Mesodermal cell (in vitro differentiated cells): ENCODE measurements at regions not wholly inside any gene's neighbourhood (a gene's known extent, or its start where the extent isn't known, plus 50 kb on each side); places are given as distances from the start of the nearest gene placed in this dataset.
"Not testable (repeated sequence)": the region's sequence is repeated elsewhere in the genome, so short reads cannot be mapped to it uniquely, and the experiment has no call there.

Experiments used
- H3K27ac ChIP-seq: 2 replicates; pipeline ENCODE4 v1.7.0; 2013; ENCODE audit warnings: mild to moderate bottlenecking, low read depth, low read length, moderate library complexity; ENCODE audit not compliant: severe bottlenecking
- H3K36me3 ChIP-seq: 2 replicates; pipeline ENCODE4 v1.7.1; 2013; ENCODE audit warnings: mild to moderate bottlenecking, low read length, moderate library complexity; ENCODE audit not compliant: control insufficient read depth, insufficient read depth
- H3K4me1 ChIP-seq: one replicate; pipeline ENCODE4 v1.7.1; 2013; ENCODE audit warnings: mild to moderate bottlenecking, low read length; ENCODE audit not compliant: insufficient read depth, control insufficient read depth, poor library complexity, severe bottlenecking
- H3K4me3 ChIP-seq: 2 replicates; pipeline ENCODE4 v1.7.0; 2013; ENCODE audit warnings: low read length, control low read depth, mild to moderate bottlenecking; ENCODE audit not compliant: insufficient read depth, poor library complexity, severe bottlenecking; ENCODE audit errors: extremely low read depth
- H3K9me3 ChIP-seq: 2 replicates; pipeline ENCODE4 v1.7.1; 2013; ENCODE audit warnings: mild to moderate bottlenecking, low read length, moderate library complexity; ENCODE audit not compliant: control insufficient read depth
- WGBS, 2 experiments: methylation state at CpG; one replicate each; pipeline ENCODE4 v1.1.5; 2013; ENCODE audit warnings: missing lambda C conversion rate in 2 of 2; ENCODE audit not compliant: insufficient coverage in 2 of 2; 5-methylcytosine and 5-hydroxymethylcytosine counted together

DNA sequence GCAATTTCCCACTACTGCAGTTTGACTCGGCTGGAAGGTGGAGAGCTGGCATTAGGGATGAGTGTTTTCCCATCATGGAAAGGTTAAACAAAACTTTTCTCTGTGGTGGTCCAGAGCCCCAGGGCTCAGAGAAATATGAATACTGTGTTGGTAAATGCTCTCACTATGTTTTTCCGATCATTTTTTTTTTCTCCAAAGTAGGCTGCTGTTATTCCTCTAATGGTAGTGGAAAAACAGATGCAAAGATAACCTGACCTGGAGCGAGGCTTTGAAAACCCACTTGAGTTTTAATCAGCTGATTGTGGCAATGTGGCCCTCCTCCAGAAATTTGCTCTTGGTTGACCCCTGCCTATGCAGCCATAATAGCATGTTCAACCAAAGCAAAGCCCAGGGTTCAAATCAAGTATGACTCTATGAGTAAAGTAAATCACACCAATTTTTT, 320.8 kb upstream of the CTNNB1 start:
- peak overlapping the region; percentile 19 for H3K27ac ChIP-seq
- peaks cover 5% of the 10 kb centered on the region for H3K4me1 ChIP-seq
- H3K36me3 ChIP-seq, result no peaks in the 10 kb centered on the region
- no peak overlapping the region for H3K4me3 ChIP-seq
- WGBS, 2 experiments, result 88 to 90% methylated on average over 1 to 2 of the region's 3 CpGs
- H3K9me3 ChIP-seq, result no peaks in the 10 kb centered on the region

DNA sequence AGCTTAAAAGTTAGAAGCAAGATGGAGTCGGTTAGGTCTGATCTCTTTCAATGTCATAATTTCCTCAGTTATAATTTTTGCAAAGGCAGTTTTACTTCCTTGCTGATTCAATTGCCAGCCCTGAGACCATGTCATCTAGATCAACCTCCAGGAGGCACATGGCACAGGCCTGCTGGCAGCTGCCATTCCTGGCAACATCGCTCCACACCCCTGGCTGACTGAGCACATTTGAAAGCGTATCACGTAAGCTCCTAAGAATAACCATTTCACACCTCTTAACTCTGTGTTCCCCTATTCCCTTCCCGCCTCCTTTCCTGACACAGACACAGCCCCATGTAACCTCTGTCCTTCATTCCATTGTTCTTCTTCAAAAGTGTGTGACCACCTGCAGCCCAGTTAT, 313.9 kb upstream of the CTNNB1 start:
- Histone ChIP-seq H3K27ac (no peak overlapping the region), H3K4me3 (no peak overlapping the region), H3K36me3 (no peaks in the 10 kb centered on the region), H3K9me3 (no peaks in the 10 kb centered on the region), H3K4me1 (peaks cover 6% of the 10 kb centered on the region)
- 90 to 97% methylated on average over 4 to 5 of the region's 5 CpGs for WGBS, 2 experiments

- no peaks in the 10 kb centered on the region for H3K36me3 ChIP-seq
- 93% methylated on average over 5 to 8 of the region's 8 CpGs for WGBS, 2 experiments
- H3K27ac ChIP-seq, result no peak overlapping the region
- H3K9me3 ChIP-seq, result no peaks in the 10 kb centered on the region
- no peak overlapping the region for H3K4me3 ChIP-seq
- peaks cover 6% of the 10 kb centered on the region for H3K4me1 ChIP-seq
These were observed 312.5 kb upstream of the CTNNB1 start for GRCh38 chr3:40886660-40887425.

- no peaks in the 10 kb centered on the region for H3K36me3 ChIP-seq
- no peaks in the 10 kb centered on the region for H3K9me3 ChIP-seq
- H3K4me1 ChIP-seq, result peaks cover 6% of the 10 kb centered on the region
- no peak overlapping the region for H3K27ac ChIP-seq
- WGBS, 2 experiments, result 93% methylated on average over 2 of the region's 3 CpGs; no CpG with 5 or more reads in 1 of the 2 experiments
- no peak overlapping the region for H3K4me3 ChIP-seq
These were observed 308.1 kb upstream of the CTNNB1 start for GRCh38 chr3:40891186-40891585.

DNA sequence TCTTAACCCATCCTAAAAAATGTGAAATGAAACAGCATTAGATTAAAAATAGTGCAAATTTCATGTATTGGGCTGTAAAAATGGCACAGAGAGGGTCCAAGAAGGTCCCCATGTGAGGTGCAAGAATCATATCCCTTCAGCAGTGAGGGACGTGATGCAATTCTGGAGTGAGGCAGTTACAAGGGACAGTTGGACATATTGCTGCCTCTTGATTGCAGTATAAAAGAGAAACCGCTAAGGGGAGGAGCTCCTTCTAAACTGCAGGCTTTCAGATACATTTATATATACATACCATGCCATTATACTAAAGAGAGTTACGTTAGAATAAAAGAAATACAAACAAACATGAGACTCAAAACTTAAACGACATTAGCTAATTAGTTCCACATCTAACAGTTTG, 304.2 kb upstream of the CTNNB1 start:
- WGBS, 2 experiments, result 75 to 84% methylated on average over 2 to 3 of the region's 4 CpGs

DNA sequence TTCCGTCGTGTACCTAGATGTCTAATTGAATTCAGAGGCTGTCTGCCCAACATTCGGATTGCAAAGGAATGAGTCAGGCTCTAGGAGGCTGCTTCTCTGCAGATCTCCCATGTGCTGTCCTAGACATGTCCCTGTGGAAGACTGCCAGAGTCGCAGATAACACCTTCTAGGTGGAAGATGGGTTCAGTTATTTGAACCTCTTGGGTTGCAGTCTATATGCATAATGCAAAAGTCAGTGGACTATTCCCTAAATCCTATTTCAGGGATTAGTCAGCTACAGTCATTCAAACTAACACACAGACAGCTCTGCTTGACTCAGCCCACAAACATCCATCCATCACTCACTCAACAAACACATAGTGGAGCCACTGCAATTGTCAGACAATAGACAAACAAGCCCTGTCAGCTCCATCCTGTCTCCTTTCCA, 300.0 kb upstream of the CTNNB1 start:
- no peak overlapping the region for H3K4me3 ChIP-seq
- no peaks in the 10 kb centered on the region for H3K36me3 ChIP-seq
- peaks cover 4% of the 10 kb centered on the region for H3K9me3 ChIP-seq
- 64 to 75% methylated on average over 3 of the region's 4 CpGs for WGBS, 2 experiments
- H3K4me1 ChIP-seq, result peaks cover 7% of the 10 kb centered on the region
- no peak overlapping the region for H3K27ac ChIP-seq

More for the DNA sequence above, 304.2 kb upstream of the CTNNB1 start:
- no peak overlapping the region for H3K27ac ChIP-seq
- no peaks in the 10 kb centered on the region for H3K36me3 ChIP-seq
- peaks cover 4% of the 10 kb centered on the region for H3K9me3 ChIP-seq
- H3K4me3 ChIP-seq, result no peak overlapping the region
- H3K4me1 ChIP-seq, result peaks cover 7% of the 10 kb centered on the region

GRCh38 chr3:40901298-40901697, 298.0 kb upstream of the CTNNB1 start:
- Histone ChIP-seq H3K4me3 (no peak overlapping the region), H3K9me3 (peaks cover 4% of the 10 kb centered on the region), H3K36me3 (no peaks in the 10 kb centered on the region), H3K4me1 (peaks cover 7% of the 10 kb centered on the region), H3K27ac (no peak overlapping the region)
- WGBS, 2 experiments, result 88 to 96% methylated on average over 2 of the region's 3 CpGs

DNA sequence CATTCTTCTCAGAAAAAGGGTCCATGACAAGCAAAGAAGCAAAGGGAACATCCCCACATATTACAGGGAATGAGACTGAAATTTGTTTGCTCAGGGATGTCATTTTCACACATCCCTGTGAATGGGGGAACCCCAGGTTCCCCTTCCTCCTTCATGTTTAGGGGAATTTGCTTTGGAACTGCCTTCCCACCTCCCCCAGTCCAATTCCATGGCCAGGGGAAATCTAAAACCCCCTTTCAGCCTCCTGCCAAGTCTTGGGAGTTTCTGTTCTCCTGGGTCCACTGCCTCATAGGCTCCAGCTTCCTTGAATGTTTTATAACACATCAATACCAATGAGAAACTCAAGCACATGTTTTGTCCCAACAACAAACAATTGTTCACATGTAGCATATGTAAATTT, 297.5 kb upstream of the CTNNB1 start:
- Histone ChIP-seq H3K36me3 (no peaks in the 10 kb centered on the region), H3K9me3 (peaks cover 4% of the 10 kb centered on the region), H3K4me3 (no peak overlapping the region), H3K4me1 (peaks cover 7% of the 10 kb centered on the region), H3K27ac (no peak overlapping the region)

DNA sequence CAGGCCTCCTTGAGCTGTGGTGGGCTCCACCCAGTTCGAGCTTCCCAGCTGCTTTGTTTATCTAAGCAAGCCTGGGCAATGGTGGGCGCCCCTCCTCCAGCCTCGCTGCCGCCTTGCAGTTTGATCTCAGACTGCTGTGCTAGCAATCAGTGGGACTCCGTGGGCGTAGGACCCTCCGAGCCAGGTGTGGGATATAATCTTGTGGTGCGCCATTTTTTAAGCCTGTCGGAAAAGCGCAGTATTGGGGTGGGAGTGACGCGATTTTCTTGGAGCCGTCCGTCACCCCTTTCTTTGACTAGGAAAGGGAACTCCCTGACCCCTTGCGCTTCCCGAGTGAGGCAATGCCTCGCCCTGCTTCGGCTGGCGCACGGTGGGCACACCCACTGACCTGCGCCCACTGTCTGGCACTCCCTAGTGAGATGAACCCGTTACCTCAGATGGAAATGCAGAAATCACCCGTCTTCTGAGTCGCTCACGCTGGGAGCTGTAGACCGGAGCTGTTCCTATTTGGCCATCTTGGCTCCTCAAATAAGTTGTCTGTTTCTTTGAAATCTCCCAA, 291.3 kb upstream of the CTNNB1 start:
- 54% methylated on average over 17 to 19 of the region's 26 CpGs for WGBS, 2 experiments
- not testable (repeated sequence) for H3K4me3 ChIP-seq, H3K4me1 ChIP-seq, H3K9me3 ChIP-seq, H3K36me3 ChIP-seq, H3K27ac ChIP-seq

GRCh38 chr3:40908612-40909011, 290.7 kb upstream of the CTNNB1 start:
- WGBS, 2 experiments, result 83 to 100% methylated on average over 1 of the region's 3 CpGs
- Histone ChIP-seq H3K4me3 (no peak overlapping the region), H3K36me3 (no peaks in the 10 kb centered on the region), H3K4me1 (no peaks in the 10 kb centered on the region), H3K9me3 (no peaks in the 10 kb centered on the region), H3K27ac (no peak overlapping the region)

- Histone ChIP-seq H3K36me3 (no peaks in the 10 kb centered on the region), H3K9me3 (no peaks in the 10 kb centered on the region), H3K4me3 (no peak overlapping the region), H3K27ac (no peak overlapping the region), H3K4me1 (no peaks in the 10 kb centered on the region)
- WGBS, 2 experiments, result 100% methylated on average over 1 of the region's 2 CpGs; no CpG with 5 or more reads in 1 of the 2 experiments
These were observed 288.0 kb upstream of the CTNNB1 start for GRCh38 chr3:40911264-40911663.
